GM18951 (cell line): ENCODE measurements at regions not wholly inside any gene's neighbourhood (a gene's known extent, or its start where the extent isn't known, plus 50 kb on each side); places are given as distances from the start of the nearest gene placed in this dataset.

Experiments
- POLR2A ChIP-seq: IDR thresholded peaks from 4 replicates; pipeline ENCODE4 v1.6.1; 2011; ENCODE audit warnings: mild to moderate bottlenecking; ENCODE audit not compliant: insufficient read length, insufficient read depth; ENCODE audit errors: extremely low read depth
- in situ Hi-C: fragments of 300-500 bp; cut with MboI; formaldehyde crosslinking; loops from one replicate; pipeline ENCODE4 v1.12.0; 2022; ENCODE audit warnings: low sequenced_read_pairs, mixed read lengths, inconsistent platforms; ENCODE audit not compliant: unreplicated experiment

GRCh38 chr12:91633206-91633605, 450.6 kb upstream of the DCN start:
- TF ChIP-seq POLR2A = no peak
- in situ Hi-C loops = no loop called here

GRCh38 chr12:91632042-91632786, 449.6 kb upstream of the DCN start:
- in situ Hi-C loops = no loop called here
- no peak for TF ChIP-seq POLR2A

GRCh38 chr12:91630596-91631293, 448.1 kb upstream of the DCN start:
- in situ Hi-C loops = no loop called here
- TF ChIP-seq POLR2A = no peak

- TF ChIP-seq POLR2A = no peak
- in situ Hi-C loops = no loop called here
Observed at GRCh38 chr12:91630083-91630482, 447.5 kb upstream of the DCN start.

GRCh38 chr12:91629440-91629839, 446.8 kb upstream of the DCN start:
- no peak for TF ChIP-seq POLR2A
- in situ Hi-C loops = no loop called here

- in situ Hi-C loops = no loop called here
- TF ChIP-seq POLR2A = no peak
Observed at GRCh38 chr12:91628656-91629055, 446.0 kb upstream of the DCN start.

- in situ Hi-C loops = no loop called here
- no peak for TF ChIP-seq POLR2A
Observed at GRCh38 chr12:91627225-91627624, 444.6 kb upstream of the DCN start.

- in situ Hi-C loops = no loop called here
- TF ChIP-seq POLR2A = no peak
Observed at GRCh38 chr12:91622981-91623380, 440.4 kb upstream of the DCN start.

- no peak for TF ChIP-seq POLR2A
- in situ Hi-C loops = no loop called here
Observed at GRCh38 chr12:91622037-91622436, 439.4 kb upstream of the DCN start.

GRCh38 chr12:91620992-91621391, 438.4 kb upstream of the DCN start:
- in situ Hi-C loops = no loop called here
- TF ChIP-seq POLR2A = no peak

GRCh38 chr12:91620422-91620821, 437.8 kb upstream of the DCN start:
- in situ Hi-C loops = no loop called here
- TF ChIP-seq POLR2A = no peak

- TF ChIP-seq POLR2A = no peak
- in situ Hi-C loops = no loop called here
Observed at GRCh38 chr12:91618281-91618680, 435.7 kb upstream of the DCN start.

GRCh38 chr12:91617818-91618217, 435.2 kb upstream of the DCN start:
- no peak for TF ChIP-seq POLR2A
- in situ Hi-C loops = no loop called here

- TF ChIP-seq POLR2A = no peak
- in situ Hi-C loops = no loop called here
Observed at GRCh38 chr12:91616416-91616815, 433.8 kb upstream of the DCN start.
